Hepatocyte (in vitro differentiated cells): ENCODE measurements at regions not wholly inside any gene's neighbourhood (a gene's known extent, or its start where the extent isn't known, plus 50 kb on each side); places are given as distances from the start of the nearest gene placed in this dataset.
"Not testable (repeated sequence)": the region's sequence is repeated elsewhere in the genome, so short reads cannot be mapped to it uniquely, and the experiment has no call there.

ENCODE experiments used
- EZH2phosphoT487 ChIP-seq: fragments of 200-600 bp; sonication (generic); IDR thresholded peaks from one replicate; pipeline ENCODE4 v1.6.1; 2018; ENCODE audit warnings: antibody characterized with exemption, mild to moderate bottlenecking, low read depth, moderate library complexity; ENCODE audit not compliant: unreplicated experiment, severe bottlenecking
- TF ChIP-seq, protein P1 (sequence below): fragments of 200-600 bp; sonication (generic); IDR thresholded peaks from 2 replicates; pipeline ENCODE4 v1.5.1; 2016; ENCODE audit warnings: antibody characterized with exemption, mild to moderate bottlenecking; ENCODE audit not compliant: poor library complexity

DNA sequence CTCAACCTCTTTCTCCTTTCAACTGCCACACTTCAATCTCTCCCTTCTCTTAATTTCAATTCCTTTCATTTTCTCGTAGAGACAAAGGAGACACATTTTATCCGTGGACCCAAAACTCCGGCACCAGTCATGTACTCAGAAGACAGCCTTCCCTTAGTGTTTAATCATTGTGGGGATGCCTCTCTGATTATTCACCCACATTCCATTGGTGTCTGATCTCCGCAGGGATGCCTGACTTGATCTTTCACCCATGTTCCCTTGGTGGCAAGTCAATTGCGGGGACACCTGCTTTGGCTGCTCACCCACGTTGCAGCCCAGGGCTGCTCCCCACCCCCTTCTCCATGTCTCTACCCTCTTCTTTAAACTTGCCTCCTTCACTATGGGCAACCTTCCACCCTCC, 103.5 kb upstream of the PLSCR4 start:
- TF ChIP-seq, protein P1, sequence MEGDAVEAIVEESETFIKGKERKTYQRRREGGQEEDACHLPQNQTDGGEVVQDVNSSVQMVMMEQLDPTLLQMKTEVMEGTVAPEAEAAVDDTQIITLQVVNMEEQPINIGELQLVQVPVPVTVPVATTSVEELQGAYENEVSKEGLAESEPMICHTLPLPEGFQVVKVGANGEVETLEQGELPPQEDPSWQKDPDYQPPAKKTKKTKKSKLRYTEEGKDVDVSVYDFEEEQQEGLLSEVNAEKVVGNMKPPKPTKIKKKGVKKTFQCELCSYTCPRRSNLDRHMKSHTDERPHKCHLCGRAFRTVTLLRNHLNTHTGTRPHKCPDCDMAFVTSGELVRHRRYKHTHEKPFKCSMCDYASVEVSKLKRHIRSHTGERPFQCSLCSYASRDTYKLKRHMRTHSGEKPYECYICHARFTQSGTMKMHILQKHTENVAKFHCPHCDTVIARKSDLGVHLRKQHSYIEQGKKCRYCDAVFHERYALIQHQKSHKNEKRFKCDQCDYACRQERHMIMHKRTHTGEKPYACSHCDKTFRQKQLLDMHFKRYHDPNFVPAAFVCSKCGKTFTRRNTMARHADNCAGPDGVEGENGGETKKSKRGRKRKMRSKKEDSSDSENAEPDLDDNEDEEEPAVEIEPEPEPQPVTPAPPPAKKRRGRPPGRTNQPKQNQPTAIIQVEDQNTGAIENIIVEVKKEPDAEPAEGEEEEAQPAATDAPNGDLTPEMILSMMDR: not testable (repeated sequence)
- not testable (repeated sequence) for TF ChIP-seq EZH2phosphoT487
